GM19043 (cell line): ENCODE measurements at regions not wholly inside any gene's neighbourhood (a gene's known extent, or its start where the extent isn't known, plus 50 kb on each side); places are given as distances from the start of the nearest gene placed in this dataset.
"Not testable (repeated sequence)": the region's sequence is repeated elsewhere in the genome, so short reads cannot be mapped to it uniquely, and the experiment has no call there.

Experiments used
- ATAC-seq: cut with Tn5 transposase; IDR thresholded peaks from one replicate; pipeline ENCODE4 v1.9.1; 2021; ENCODE audit warnings: low read depth; ENCODE audit not compliant: unreplicated experiment

DNA sequence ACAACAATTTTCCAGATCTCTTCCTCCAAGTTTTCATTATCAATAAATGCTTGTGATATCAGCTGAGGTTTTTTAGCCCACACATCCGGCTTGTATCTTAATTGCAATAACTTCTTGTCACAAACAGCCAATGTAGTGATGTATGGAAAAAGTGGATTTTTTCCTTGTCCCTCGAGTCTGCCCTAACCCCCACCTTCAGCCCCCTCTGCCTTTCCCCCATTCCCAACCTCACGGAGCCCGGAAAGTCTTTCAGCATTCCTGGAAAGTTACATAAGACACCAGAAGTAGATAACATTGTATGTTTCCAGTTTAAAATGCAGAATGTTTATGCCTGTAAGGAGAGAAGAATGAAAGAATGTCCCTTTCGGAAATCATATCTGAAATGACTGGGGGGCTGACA is 179.2 kb upstream of the PHACTR1 start:
- no peak for ATAC-seq

DNA sequence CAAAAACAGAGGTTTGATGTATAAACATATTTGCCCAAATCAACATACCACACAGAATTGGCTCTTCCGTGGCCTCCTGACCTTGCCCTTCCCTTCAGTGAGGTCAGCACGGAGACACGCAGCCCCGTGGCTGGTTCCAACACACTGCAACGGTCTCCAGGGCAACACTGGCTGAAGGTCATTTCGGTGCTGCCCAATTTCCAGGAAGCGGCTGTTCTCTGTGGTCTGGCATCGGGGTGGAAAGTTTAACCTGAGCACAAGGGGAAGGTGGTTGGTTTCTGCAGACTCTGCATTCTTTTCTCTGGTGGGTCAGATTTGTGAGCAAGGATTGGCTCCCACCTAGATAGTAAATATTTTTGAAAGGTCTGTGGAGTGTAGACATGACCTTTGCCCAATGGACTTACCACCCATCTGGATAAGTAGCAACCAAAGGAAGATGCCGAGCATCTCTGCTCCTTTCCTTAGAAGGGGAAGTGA is 177.6 kb upstream of the PHACTR1 start:
- ATAC-seq = no peak

DNA sequence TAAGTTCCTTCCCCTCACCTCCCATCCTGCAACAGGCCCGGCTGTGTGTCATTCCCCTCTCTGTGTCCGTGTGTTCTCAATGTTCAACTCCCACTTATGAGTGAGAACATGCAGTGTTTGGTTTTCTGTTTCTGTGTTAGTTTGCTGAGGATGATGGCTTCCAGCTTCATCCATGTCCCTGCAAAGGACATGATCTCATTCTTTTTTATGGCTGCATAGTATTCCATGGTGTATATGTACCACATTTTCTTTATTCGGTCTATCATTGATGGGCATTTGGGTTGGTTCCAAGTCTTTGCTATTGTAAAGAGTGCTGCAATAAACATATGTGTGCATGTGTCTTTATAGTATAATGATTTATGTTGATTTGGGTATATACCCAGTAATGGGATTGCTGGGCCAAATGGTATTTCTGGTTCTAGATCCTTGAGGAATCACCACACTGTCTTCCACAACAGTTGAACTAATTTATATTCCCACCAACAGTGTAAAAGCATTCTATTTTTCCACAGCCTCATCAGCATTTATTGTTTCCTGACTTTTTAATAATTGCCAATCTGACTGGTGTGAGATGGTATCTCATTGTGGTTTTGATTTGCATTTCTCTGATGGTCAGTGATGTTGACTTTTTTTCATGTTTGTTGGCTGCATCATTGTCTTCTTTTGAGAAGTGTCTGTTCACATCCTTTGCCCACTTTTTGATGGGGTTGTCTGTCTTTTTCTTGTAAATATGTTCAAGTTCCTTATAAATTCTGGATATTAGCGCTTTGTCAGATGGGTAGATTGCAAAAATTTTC is 174.1 kb upstream of the PHACTR1 start:
- ATAC-seq = not testable (repeated sequence)

DNA sequence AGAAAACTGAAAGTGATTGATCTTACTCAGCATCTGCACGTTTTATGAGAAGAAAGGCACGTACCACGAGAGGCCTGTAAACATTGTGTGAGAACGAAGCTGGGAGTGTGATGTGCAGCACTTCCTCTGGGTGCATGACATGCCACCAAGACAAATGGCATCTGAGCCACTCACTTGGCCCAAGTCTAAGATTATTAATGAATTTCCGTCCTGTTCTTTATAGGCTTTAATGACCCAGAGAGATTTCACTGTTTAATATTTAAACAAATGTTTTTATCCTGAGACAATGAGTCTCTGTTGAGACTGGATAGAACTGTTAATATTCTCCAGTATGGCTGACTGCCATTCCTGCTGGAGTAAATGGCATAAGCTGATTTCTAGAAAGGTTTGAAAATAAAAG is 172.6 kb upstream of the PHACTR1 start:
- ATAC-seq = no peak

DNA sequence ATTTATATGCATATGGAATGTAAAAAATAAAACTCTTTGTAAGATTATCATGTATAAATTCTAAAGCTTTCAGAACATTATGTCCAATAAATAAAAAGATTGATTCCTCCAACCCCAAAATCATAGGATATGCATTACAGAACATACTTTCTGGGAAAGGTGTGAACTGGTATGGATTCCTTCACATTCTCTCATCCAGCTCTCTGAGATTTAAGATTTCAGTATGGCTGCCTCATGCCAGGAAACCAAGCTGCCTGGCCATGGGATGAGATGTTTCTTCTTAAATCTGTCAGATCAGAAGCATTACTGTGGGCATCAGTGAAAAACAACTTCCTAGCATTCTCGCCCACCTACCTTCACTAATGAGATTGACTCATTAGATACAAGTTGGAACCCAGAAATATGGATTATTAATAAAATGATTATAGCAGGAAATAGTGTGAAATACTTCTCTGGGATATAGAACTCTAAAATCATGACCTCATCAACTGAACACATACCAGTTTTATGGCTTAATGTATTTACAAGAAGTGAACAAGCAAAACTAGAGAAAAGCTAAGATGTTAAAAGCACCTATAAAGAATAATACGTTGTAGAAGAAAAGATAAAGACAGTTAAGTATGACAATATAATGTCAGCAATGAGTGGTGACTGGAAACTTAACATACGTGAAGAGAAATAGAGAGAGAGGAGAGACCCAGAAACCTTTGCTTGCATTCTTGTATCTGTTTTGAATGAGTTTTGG is 171.6 kb upstream of the PHACTR1 start:
- no peak for ATAC-seq

DNA sequence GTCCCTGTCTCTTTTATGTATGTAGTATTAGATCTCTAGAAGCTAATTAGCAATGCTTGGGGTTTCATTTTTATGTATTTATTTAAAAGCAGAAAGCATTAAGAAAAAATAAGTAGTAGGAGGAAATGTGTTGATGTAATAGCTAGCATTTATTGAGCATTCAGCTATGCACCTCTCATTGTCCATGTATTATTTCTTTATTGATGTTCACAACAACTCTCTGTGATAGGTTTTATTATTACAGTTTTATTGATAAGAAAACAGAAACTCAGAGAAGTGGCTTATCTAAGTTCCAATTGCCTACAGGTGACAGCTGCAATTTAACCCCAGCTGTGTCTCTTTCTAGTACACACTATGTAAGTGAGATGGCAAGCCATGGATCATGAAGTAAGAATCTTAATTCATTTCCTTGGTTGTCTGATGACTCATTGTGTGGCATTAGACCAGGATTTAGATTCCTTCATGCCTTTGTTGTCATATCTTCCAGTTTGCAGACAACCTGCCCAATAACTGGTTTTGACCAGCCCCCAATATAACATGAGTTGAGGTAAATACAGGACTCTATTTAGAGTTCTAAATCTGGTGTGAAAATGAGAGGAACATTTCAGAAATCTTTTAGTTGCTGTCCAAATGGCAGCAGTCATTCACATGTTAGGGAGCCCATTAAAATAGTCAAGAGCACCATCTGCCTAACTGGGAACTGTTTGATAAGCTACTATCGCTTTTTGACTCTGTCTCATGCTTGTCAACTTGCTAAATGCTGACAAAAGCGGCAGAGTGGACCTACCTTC is 170.8 kb upstream of the PHACTR1 start:
- ATAC-seq = no peak

DNA sequence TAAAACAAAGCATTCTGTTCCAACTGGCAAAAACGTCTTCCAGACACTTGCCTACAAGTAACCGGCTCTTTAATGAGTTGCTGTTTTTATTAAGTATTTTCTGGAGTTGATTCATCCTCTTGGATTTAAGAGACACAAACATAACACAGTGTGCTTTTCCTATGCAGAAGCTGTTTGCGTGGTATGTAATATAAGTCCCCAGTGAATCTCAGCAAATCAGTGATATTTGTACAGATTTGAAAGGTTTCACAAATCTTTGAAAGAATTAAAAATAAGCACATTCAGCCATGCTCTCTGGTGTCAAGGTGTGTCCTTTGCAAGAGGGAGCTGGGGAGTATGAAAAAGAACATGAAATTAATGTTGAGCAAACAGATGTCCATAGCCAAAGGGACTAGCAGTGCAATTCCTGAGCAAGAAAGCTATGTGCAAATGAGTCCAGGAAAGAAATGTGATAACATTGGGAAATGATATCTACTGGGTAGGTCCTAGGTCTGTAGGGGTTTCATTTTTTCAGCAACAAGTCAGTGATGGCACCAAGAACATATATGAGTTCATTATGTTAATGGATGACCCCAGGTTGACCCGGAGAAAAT is 170.1 kb upstream of the PHACTR1 start:
- no peak for ATAC-seq

DNA sequence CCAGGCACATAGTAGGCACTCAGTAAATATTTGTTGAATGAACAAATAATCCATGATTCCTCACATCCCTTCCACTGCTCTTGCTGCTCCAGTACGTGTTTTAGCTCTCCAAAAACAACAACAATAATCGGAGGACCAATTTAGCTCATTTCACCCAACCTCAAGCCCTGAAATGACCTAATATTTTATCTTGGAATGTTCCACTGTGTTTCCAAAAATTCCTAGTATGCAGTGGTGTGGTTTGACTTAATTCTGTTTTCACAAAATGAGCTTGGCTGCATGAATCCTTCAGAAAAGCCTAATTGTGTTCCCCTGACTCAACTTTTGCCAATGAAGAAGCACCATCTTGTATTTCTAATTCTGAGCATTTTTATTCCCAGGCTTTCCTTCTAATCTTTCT is 168.0 kb upstream of the PHACTR1 start:
- no peak for ATAC-seq

DNA sequence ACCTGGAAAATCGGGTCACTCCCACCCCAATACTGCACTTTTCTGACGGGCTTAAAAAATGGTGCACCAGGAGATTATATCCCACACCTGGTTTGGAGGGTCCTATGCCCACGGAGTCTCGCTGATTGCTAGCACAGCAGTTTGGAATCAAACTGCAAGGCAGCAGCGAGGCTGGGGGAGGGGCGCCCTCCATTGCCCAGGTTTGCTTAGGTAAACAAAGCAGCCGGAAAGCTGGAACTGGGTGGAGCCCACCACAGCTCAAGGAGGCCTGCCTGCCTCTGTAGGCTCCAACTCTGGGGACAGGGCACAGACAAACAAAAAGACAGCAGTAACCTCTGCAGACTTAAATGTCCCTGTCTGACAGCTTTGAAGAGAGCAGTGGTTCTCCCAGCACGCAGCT is 167.1 kb upstream of the PHACTR1 start:
- not testable (repeated sequence) for ATAC-seq

DNA sequence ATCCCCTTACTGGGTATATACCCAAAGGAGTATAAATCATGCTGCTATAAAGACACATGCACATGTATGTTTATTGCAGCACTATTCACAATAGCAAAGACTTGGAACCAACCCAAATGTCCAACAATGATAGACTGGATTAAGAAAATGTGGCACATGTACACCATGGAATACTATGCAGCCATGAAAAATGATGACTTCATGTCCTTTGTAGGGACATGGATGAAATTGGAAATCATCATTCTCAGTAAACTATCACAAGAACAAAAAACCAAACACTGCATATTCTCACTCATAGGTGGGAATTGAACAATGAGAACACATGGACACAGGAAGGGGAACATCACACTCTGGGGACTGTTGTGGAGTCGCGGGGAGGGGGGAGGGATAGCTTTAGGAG is 161.7 kb upstream of the PHACTR1 start:
- ATAC-seq = not testable (repeated sequence)

DNA sequence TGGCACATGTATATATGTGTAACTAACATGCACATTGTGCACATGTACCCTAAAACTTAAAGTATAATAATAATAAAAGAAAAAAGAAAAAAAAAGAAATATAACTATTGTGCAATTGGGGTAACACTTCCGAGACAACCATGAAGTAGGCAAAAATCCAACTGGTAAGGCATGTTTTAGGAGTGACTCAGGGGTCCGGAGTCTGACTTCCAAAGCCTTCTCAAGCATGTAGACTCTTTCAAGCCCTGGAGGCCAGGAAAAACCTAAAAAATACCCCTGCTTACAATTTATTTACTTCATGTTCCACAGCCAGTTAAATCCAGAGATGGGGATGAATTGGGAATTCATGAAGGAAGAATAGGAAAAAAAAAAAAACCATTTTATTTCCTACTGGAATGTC is 161.3 kb upstream of the PHACTR1 start:
- no peak for ATAC-seq

DNA sequence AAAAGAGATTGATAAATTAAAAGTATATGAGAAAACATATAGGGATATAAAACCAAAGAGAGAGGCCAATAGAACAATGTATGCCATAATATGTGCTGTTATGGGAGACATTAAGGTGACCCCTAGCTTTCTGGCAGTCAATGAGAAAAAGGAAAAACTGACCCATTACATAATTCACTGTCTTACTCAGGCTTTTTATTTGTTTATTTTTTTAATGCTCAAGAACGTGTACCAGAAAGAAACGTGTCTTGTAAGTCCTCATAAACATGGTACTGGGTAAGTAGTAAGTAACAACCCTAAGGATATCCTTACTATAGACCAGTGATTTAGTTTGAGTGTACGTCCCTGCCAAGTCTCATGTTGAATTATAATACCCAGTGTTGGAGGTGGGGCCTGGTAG is 160.8 kb upstream of the PHACTR1 start:
- no peak for ATAC-seq

DNA sequence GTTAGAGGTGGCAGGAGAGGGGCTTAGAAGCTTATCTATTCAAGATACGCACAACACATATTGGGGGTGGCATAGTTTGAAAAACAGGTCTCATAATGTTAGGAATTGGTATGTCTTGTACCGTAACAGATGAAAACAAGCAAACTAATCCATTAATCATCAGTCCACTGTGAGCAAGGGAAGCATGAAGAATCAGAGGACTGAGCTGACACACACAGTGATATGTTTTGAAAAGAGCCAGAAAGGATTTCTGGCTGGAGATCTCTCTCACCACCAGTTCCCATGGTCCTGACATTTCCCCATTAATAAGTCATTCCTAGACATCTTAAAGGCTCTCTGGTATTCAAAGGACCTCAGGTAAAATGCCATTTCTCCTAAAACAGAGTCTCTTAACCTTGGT is 158.8 kb upstream of the PHACTR1 start:
- ATAC-seq = no peak

DNA sequence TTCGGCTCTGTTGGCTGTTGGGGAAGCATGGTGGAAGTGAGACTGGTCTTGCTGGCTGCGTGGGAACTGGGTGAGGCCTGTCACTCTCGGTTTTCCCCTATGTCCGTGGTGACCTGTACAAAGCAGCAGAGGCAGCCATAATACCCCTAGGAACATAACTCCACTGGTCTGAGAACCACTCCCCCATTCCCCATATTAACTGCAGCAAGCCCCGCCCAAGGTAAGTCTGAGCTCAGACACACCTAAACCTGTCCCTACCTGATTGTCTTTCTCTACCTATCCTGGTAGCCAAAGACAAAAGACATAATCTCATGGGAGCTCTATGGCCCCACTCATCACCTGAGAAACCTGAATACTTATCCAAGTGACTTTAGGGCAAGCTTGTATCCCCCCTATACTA is 156.3 kb upstream of the PHACTR1 start:
- ATAC-seq = no peak

DNA sequence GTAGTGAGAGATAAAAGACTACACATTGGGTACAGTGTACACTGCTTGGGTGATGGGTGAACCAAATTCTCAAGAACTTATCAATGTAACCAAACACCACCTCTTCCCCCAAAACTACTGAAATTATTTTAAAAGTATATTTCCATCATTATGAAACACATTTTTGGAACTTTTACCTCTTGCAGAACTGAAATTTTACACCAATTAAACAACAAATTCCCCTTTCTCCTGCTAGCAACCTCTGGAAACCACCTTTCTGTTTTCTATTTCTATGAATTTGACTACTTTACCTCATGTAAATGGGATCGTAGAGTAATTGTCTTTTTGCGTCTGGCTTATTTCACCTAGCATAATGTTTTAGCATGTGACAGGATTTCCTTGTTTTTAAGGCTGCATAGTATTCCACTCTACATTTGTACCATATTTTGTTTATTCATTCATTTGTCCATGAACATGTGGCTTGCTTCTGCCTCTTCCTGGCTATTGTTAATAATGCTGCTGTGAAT is 149.9 kb upstream of the PHACTR1 start:
- no peak for ATAC-seq

DNA sequence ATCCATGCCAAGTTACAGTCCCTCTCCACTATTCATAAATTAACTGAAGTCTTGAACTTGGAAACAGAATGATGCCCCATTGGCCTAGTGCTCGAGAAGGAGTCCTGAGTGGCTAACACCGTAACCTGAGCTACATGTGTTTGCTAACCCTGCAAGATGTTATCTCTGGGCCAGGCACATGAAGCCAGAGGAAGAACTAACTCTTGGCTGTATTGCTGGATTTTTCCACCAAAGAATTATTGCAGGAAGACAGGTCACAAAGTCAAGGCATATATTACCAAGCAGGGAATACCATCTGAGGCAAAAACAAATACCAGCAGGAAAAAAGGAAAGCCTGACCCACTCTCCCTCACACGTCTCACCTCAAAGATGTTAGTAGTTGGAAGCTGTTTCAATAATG is 148.9 kb upstream of the PHACTR1 start:
- ATAC-seq = no peak

DNA sequence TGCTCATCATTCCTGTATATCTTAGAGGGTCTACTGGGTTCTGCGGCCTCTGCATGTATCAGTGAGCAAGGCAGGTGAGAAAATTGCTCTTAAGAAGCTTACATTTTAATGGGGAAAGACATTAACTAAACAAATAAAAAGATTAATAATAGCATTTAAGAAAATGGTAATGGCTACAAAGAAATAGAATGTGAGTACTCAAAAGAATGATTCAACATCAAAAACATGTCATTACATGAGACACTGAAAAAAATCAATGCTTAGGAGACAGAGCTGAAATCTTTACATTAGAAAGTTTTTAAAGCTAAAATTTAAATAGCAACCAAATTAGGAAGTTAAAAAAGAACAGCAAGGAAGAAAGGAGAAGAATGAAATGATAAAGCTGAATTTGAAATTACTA is 146.9 kb upstream of the PHACTR1 start:
- no peak for ATAC-seq

DNA sequence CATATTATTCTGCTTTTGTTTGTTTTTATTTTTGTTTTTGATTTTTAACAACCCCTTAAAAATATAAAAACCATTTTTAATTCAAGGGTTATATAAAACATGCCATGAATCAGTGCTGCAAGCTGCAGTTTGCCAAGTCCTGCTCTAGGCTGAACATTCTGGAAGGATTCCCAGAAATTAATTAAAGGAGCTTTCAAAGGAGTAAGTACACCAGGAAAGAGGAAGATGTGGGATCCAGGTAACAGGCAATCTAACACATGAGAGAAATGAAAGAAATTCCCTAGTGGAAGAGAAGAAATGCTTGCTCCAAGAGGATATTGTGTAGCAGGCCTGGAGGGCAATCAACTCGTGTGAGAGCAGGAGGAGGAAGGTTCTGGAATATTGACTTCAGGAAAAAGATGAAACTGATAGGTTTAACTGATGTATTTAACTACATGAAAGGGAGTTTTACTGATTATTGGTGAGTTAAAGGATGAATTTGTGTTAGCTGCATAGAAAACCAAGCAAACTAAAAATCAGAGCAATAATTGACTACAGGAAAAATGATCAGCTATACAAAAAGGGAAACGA is 146.0 kb upstream of the PHACTR1 start:
- no peak for ATAC-seq

DNA sequence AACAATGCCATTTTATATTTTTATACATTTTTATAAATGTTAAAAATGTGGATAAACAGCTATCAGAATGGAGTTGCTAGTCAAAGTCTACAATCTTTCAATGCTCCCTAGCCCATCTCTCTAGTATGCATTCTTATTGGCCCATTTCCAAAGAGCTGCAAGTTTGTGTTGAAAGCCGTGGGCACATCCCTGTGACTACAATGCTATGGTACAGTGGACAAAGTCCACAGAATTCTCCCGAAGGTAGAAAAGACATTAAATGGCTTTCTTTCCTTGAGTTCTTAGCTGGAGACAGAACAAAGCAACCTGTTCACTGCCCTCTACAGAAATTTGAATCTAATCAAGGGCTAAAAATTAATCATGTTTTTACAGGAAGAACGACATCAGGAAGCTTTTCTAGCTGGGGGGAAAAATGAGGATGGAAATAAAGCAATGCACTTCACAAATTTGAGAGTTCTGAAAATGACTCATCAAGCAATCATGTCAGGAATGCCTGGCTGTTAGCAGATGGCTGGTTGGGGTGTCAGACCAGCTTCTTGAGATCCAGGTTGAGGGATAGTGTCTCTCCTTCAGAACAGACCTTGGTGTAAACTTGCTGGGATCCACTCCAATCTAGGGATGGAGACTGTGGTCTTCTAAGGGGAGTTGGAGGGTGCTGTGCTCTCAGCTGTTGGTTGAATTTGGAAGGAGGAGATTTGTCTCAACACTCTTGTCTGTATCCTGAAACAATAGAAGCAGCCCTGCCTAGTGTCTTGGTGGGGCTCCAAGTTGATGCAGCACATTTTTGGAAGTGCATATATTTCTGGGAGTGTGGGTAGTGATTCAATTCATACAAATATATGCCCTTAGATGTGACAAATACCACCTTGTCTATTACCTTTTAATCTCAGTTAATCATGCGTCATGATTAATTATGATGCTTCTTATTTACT is 143.4 kb upstream of the PHACTR1 start:
- no peak for ATAC-seq
